ENCODE measurements at regions not wholly inside any gene's neighbourhood (a gene's known extent, or its start where the extent isn't known, plus 50 kb on each side); places are given as distances from the start of the nearest gene placed in this dataset.

DNA sequence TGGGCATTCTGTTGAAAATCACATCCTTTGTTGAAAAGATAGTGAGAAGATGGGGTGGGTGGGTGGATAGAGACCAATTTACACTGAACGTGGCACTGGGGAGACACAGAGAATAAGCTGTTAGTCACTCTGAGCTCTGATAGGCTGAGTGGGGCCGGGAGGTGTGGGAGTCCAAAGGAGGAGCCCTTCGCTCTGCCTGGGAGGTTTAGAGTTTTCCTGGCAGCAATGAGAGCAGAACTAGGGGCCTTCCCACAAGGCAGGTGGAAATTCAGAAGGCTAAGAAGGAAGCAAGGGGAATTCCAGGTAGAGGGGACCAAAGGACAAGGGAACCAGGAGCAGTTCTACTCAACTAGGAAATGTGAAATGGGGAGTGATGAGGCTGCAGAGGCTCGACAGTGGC, 272.7 kb downstream of the RPLP1 start:
- Histone ChIP-seq H3K27ac (ENCODE audit: low read depth) (no peak overlapping the region), H3K4me1 (ENCODE audit: insufficient read depth) (no peaks in the 10 kb centered on the region), H3K36me3 (ENCODE audit: insufficient read depth) (no peaks in the 10 kb centered on the region), H3K4me3 (ENCODE audit: low read depth, low read length) (no peak overlapping the region)
- no peak for DNase-seq (ENCODE audit: extremely low spot score)
- WGBS, result 85% methylated on average over 4 of the region's 4 CpGs

DNA sequence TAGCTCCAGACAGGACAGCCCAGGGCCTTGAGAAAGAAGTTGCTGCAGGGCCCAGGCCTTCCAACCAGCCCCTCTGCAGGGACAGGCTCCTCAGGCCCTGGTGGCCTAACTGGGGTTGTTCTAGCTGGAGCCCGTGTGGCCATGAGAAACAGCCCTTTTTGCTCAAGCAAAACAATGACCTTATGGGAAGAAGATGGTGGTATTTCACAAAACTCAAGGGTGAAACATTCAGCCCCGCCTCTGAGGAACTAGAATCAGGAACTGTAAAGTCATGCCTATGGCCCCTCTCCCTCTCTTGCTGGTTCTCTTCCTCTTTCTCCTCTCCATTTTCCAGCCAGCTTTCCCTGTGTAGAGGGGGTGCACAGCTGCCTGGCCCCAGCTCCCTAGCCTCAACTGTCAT, 273.3 kb downstream of the RPLP1 start:
- H3K4me3 ChIP-seq (ENCODE audit: low read depth, low read length), result no peak overlapping the region
- no peak for DNase-seq (ENCODE audit: extremely low spot score)
- WGBS, result 92% methylated on average over 2 of the region's 2 CpGs
- H3K27ac ChIP-seq (ENCODE audit: low read depth), result no peak overlapping the region
- H3K36me3 ChIP-seq (ENCODE audit: insufficient read depth), result no peaks in the 10 kb centered on the region
- no peaks in the 10 kb centered on the region for H3K4me1 ChIP-seq (ENCODE audit: insufficient read depth)

DNA sequence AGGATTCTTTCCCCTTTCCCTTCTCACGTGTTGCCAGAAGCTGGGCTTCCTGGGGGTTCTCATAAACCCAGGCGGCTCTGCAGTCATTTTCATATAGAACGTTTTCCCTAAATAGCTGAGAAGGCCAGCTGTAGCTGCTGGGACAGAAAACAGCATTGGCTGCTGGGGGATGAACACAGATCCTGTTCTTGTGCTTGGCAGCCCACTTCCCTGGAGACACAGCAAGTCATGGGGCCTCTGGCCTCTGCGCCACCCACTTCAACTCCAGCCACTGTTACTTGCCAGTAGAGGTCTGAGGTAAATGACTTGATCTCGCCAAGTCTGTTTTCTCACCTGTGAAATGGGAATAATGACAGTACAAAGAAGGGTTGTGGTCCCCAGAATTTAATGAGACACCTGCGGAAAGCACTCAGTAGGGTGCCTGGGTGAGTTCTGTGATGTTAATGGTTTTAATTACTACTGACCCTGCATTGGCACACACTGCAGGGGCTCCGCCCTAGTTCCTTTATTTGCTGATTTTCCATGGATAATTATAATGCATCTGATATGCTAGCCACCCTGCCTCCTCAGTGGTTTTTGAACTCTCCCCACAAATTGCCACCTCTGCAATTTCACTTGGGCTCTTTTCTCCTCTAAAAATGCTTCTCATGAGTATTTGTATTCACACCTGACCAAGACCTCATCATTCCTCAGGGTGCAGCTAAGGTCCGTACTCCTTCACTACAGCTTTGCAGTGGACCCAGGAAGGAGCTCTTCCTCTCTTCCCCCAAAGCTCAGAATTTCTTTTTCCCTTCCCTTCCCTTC, 274.7 kb downstream of the RPLP1 start:
- DNase-seq (ENCODE audit: extremely low spot score), result no peak
- no peak overlapping the region for H3K4me3 ChIP-seq (ENCODE audit: low read depth, low read length)
- H3K27ac ChIP-seq (ENCODE audit: low read depth), result no peak overlapping the region
- H3K36me3 ChIP-seq (ENCODE audit: insufficient read depth), result no peaks in the 10 kb centered on the region
- 77% methylated on average over 8 of the region's 8 CpGs for WGBS
- no peaks in the 10 kb centered on the region for H3K4me1 ChIP-seq (ENCODE audit: insufficient read depth)

DNA sequence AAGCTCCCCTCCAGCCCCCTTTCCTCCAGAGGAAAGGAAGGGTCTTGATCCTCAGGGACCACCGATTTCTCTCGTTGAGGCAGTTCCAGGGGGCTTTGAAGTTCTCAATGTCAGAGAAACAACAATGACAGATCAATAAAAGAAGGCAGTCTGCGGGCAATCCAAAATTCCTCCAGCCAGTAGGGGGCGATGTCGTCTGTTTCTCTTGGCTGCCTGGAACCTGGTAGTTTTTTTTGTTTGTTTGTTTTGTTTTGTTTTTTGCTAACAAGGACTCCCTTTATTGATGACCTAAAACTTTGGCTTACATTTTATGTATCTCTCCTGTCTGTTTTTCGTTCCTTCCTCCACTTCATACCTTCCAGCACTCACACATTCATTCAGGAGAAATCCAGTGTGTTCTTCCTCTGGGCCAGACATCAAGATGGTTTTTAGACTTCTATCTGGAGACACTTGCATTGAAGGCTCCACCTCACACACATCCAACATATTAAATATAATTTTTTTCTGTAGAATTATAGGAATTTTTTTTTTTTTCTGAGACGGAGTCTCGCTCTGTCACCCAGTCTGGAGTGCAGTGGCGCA, 276.6 kb downstream of the RPLP1 start:
- H3K27ac ChIP-seq (ENCODE audit: low read depth), result no peak overlapping the region
- H3K4me1 ChIP-seq (ENCODE audit: insufficient read depth), result no peaks in the 10 kb centered on the region
- H3K4me3 ChIP-seq (ENCODE audit: low read depth, low read length), result no peak overlapping the region
- WGBS, result 56% methylated on average over 9 of the region's 9 CpGs
- DNase-seq (ENCODE audit: extremely low spot score), result no peak
- H3K36me3 ChIP-seq (ENCODE audit: insufficient read depth), result no peaks in the 10 kb centered on the region

DNA sequence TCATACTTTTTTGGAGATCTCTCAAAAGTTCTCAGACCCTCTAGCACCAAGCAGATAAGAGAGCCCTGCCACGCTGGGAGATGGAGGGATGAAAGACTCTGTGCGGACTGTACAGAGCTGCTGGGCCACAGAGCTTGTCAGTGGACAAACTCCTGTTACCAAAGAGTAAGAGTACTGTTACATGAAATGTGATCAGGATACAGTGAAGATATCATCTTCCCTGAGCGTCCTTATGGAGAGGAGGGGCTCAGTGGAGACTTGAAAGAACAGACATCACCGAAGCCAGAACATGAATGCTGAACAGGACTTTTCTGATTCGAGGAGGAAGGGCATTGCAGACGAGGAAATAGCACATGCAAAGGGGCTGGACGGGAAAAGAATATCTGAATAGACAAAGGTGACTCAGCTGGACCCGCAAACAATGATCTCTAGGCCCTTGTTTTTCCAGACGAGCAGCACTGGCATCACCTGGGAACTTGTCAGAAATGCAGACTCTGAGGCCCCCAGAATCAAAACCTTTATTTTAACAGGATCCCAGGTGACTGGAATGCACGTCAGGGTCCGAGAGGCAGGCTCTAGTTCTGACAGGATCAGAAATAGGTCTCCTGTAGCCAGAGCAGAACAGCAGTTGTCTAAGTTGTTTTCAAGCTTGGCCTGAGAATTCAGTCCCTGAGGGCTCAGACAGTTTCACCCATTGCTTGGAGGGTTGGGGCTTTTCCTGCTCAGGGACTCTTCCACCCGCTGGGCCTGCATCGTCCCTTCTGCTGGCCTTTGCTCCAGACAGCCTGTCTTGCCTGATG, 277.9 kb downstream of the RPLP1 start:
- 70% methylated on average over 13 of the region's 13 CpGs for WGBS
- Histone ChIP-seq H3K36me3 (ENCODE audit: insufficient read depth) (no peaks in the 10 kb centered on the region), H3K4me3 (ENCODE audit: low read depth, low read length) (no peak overlapping the region), H3K27ac (ENCODE audit: low read depth) (no peak overlapping the region), H3K4me1 (ENCODE audit: insufficient read depth) (no peaks in the 10 kb centered on the region)
- no peak for DNase-seq (ENCODE audit: extremely low spot score)

DNA sequence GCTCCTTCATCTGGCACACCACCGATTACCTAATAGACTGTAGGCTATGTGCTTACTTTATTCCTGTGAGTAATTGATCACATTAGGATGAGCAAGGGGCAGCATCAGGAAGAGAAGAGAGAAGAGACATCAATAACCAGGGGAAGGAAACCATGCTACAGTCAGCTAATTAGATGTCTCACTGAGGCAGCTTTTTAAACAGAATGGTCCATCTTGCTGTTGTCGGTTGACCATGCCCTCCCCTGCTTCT, 278.4 kb downstream of the RPLP1 start:
- no peaks in the 10 kb centered on the region for H3K36me3 ChIP-seq (ENCODE audit: insufficient read depth)
- 88% methylated on average over 2 of the region's 2 CpGs for WGBS
- H3K27ac ChIP-seq (ENCODE audit: low read depth), result no peak overlapping the region
- no peak overlapping the region for H3K4me3 ChIP-seq (ENCODE audit: low read depth, low read length)
- no peak for DNase-seq (ENCODE audit: extremely low spot score)
- H3K4me1 ChIP-seq (ENCODE audit: insufficient read depth), result no peaks in the 10 kb centered on the region

DNA sequence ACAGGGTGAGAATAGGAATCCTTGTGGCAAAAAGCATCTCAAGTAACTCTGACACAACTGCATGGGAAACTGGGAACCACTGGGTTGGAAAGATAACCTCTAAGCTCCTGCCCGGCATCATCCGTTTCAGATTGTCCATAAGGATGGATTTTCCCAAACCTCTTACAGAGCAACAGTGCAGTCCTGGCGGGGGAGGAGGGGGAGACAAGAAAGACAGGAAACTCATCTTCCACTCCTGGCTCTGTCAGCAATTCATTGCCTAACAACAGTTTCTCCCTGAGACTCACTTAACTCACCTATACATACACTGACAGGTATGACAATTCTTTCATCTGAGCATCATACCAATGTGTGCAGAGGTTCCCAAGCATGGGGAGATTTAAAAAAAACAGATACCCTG, 279.0 kb downstream of the RPLP1 start:
- no peaks in the 10 kb centered on the region for H3K36me3 ChIP-seq (ENCODE audit: insufficient read depth)
- WGBS, result 91% methylated on average over 3 of the region's 3 CpGs
- H3K27ac ChIP-seq (ENCODE audit: low read depth), result no peak overlapping the region

DNA sequence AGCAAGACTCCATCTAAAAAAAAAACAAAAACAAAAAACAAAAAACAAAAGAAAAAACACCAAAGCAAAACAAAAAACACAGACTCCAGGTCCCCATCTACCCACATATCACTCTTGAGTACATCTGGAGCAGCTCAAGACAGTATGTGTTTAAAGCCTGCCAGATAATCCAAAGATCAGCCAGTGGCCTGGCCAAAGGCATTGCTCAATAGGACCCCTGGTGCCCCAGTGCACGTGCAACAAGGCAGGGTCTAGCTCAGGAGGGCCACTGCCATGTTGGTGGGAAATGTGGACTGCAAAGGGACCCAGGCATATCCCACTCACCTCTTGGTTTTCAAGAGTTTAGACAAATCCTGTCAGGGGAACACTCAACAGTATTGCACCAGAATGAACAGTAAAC, 279.5 kb downstream of the RPLP1 start:
- H3K4me3 ChIP-seq (ENCODE audit: low read depth, low read length), result no peak overlapping the region
- WGBS, result 58% methylated on average over 1 of the region's 1 CpG
- H3K4me1 ChIP-seq (ENCODE audit: insufficient read depth), result no peaks in the 10 kb centered on the region

More for the DNA sequence above, 279.0 kb downstream of the RPLP1 start:
- DNase-seq (ENCODE audit: extremely low spot score), result no peak
- Histone ChIP-seq H3K4me3 (ENCODE audit: low read depth, low read length) (no peak overlapping the region), H3K4me1 (ENCODE audit: insufficient read depth) (no peaks in the 10 kb centered on the region)

DNA sequence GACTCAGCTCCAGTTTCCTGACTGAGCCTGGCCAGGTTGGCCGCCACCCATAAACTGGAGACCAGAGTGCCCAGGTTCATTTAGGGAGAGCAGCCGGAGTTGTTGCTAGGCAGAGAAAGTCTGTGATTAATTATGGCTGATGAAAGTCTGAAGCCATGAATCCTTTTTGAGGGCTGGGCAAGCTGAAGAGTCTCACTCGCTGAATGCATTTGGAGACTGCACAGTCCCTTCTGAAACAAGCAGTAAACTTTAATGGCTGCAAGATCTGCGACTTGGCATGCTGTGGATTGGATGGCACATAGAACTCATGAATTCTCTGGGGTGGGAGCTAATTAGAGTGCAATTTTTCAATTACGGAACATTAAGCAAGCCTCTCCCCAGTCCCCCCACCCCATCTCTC, 282.1 kb downstream of the RPLP1 start:
- Histone ChIP-seq H3K4me1 (ENCODE audit: insufficient read depth) (no peaks in the 10 kb centered on the region), H3K4me3 (ENCODE audit: low read depth, low read length) (no peak overlapping the region), H3K27ac (ENCODE audit: low read depth) (no peak overlapping the region), H3K36me3 (ENCODE audit: insufficient read depth) (no peaks in the 10 kb centered on the region)
- DNase-seq (ENCODE audit: extremely low spot score), result no peak
- 64% methylated on average over 5 of the region's 5 CpGs for WGBS

More for the DNA sequence above, 279.5 kb downstream of the RPLP1 start:
- no peaks in the 10 kb centered on the region for H3K36me3 ChIP-seq (ENCODE audit: insufficient read depth)
- no peak overlapping the region for H3K27ac ChIP-seq (ENCODE audit: low read depth)
- no peak for DNase-seq (ENCODE audit: extremely low spot score)

DNA sequence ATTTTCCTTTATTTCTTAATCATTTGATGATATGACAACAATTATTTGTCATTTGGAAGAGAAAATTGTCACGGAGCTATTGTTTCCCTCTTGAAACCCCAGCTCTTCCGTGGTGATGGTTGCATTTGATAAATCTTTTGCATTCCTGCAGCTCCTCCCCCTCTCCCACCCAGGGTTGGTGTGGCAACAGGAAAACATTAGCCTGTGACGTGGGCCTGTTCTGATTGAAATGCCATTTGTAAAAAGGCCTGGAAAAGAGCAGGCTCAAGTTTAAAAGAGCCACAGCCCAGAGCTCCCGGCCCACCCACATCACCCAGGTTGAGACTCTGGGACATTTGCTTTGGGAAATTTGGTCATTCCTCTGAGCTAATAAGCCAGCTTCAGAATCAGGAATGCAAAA, 282.5 kb downstream of the RPLP1 start:
- Histone ChIP-seq H3K27ac (ENCODE audit: low read depth) (no peak overlapping the region), H3K4me1 (ENCODE audit: insufficient read depth) (no peaks in the 10 kb centered on the region), H3K36me3 (ENCODE audit: insufficient read depth) (no peaks in the 10 kb centered on the region), H3K4me3 (ENCODE audit: low read depth, low read length) (no peak overlapping the region)
- WGBS, result 41% methylated on average over 4 of the region's 4 CpGs
- DNase-seq (ENCODE audit: extremely low spot score), result peak; percentile 51

DNA sequence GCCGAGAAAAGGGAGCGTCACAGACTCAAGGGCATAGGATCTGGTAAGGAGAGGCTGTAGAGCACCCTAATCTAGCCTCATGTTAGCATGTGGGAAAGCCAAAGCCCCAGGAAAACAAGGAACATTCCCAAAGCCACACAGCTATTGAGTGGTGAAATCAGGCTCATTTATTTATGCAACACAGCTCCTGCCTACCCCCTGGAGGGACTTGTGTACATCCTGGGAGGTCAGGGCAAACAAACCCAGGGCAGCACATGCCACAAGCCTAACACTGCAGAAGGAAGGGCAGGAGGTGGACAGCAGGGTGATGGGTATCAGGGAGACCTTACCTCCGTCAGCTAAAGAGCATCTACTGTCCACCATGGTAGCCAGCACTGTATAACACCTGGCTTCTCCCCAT, 283.5 kb downstream of the RPLP1 start:
- H3K4me1 ChIP-seq (ENCODE audit: insufficient read depth), result no peaks in the 10 kb centered on the region
- H3K36me3 ChIP-seq (ENCODE audit: insufficient read depth), result no peaks in the 10 kb centered on the region
- H3K4me3 ChIP-seq (ENCODE audit: low read depth, low read length), result no peak overlapping the region
- WGBS, result 93% methylated on average over 3 of the region's 3 CpGs
- H3K27ac ChIP-seq (ENCODE audit: low read depth), result no peak overlapping the region
- DNase-seq (ENCODE audit: extremely low spot score), result no peak

DNA sequence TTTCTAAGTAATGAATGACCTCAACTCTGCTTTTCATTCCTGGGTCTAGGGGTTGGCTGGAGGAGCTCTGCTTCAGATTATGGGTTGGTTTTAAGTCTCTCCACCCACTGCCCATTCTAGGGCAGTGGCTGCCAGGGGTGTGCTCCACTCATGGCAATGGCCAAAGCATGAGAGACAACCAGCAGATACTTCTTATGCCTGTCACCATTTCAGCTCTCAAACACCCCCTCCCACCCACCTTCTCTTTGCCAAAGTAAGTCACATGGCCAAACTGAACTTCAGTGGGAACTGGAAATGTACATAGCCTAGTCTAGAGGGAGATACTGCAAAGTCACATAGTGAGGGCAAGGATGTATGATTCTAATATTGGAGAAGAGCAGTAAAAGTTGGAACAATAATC, 285.3 kb downstream of the RPLP1 start:
- no peak overlapping the region for H3K4me3 ChIP-seq (ENCODE audit: low read depth, low read length)
- H3K36me3 ChIP-seq (ENCODE audit: insufficient read depth), result no peaks in the 10 kb centered on the region
- no peak for DNase-seq (ENCODE audit: extremely low spot score)
- H3K27ac ChIP-seq (ENCODE audit: low read depth), result no peak overlapping the region
- no peaks in the 10 kb centered on the region for H3K4me1 ChIP-seq (ENCODE audit: insufficient read depth)

DNA sequence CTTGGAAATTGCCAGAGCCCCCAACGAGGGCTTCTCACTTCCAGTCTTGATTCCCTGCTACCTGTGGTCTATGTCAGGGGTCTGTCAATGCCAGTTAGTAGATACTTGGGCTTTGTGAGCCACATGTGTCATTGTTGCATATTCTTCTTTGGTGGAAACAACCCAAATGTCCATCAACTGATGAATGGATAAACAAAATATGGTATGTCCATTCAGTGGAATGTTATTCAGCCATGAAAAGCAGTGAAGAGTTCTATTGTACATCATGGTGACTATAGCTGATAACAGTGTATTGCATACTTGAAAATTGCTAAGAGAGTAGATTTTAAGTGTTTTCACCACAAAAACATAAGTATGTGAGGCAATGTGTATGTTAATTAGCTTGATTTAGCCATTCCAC, 288.1 kb downstream of the RPLP1 start:
- no peaks in the 10 kb centered on the region for H3K36me3 ChIP-seq (ENCODE audit: insufficient read depth)
- no peak overlapping the region for H3K4me3 ChIP-seq (ENCODE audit: low read depth, low read length)
- no peaks in the 10 kb centered on the region for H3K4me1 ChIP-seq (ENCODE audit: insufficient read depth)
- DNase-seq (ENCODE audit: extremely low spot score), result no peak
- 88% methylated on average over 1 of the region's 1 CpG for WGBS
- H3K27ac ChIP-seq (ENCODE audit: low read depth), result no peak overlapping the region

DNA sequence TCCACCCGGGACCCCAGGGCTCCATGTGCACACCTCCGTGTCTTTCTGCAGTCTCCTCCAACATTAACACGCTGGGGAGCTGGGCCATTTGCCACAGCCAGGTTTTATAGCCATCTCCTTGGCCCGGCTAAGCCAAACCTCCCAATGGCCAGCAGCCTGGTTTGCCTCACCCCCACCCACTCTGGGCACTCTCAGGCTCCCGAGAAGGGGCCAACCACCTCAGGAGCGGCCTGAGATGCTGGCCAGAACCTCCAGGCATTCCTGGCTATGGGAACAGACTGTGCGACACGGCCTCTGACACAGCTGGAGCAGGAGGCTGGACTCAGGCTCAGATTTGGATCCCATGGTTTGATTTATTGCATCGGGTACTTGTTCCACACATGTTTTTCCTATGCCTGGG, 289.7 kb downstream of the RPLP1 start:
- 52% methylated on average over 9 of the region's 9 CpGs for WGBS
- DNase-seq (ENCODE audit: extremely low spot score), result no peak
- Histone ChIP-seq H3K36me3 (ENCODE audit: insufficient read depth) (no peaks in the 10 kb centered on the region), H3K4me1 (ENCODE audit: insufficient read depth) (no peaks in the 10 kb centered on the region), H3K27ac (ENCODE audit: low read depth) (no peak overlapping the region), H3K4me3 (ENCODE audit: low read depth, low read length) (no peak overlapping the region)

Measured in urinary bladder (tissue), 3 donors.